ENCODE measurements at regions not wholly inside any gene's neighbourhood (a gene's known extent, or its start where the extent isn't known, plus 50 kb on each side); places are given as distances from the start of the nearest gene placed in this dataset.

GRCh38 chr6:23589811-23590210 lies 536.2 kb upstream of the NRSN1 start:
- Histone ChIP-seq H4K20me1 (ENCODE audit: insufficient read depth, low read length) (no peaks in the 10 kb centered on the region), H3K27ac (ENCODE audit: low read length) (no peak overlapping the region), H3K4me1 (ENCODE audit: insufficient read depth, low read length) (no peaks in the 10 kb centered on the region), H3K4me3 (ENCODE audit: low read depth in 1 of 2, low read length in 2 of 2) (no peak overlapping the region), H3K9ac (ENCODE audit: low read depth, low read length) (no peak overlapping the region), H3K4me2 (ENCODE audit: insufficient read depth, low read length) (no peak overlapping the region), H2AFZ (ENCODE audit: low read depth, low read length) (no peak overlapping the region), H3K27me3 (ENCODE audit: insufficient read depth, low read length, poor library complexity) (no peaks in the 10 kb centered on the region), H3K36me3 (ENCODE audit: insufficient read depth, low read length) (no peaks in the 10 kb centered on the region), H3K79me2 (ENCODE audit: insufficient read depth, low read length) (no peaks in the 10 kb centered on the region), H3K9me3 (ENCODE audit: insufficient read depth, low read length, severe bottlenecking) (no peaks in the 10 kb centered on the region)
- DNase-seq (no peak), ATAC-seq (ENCODE audit: insufficient read depth, low read depth) (no peak)
- TF ChIP-seq CTCF (IDR thresholded peaks at IDR 0.05; ENCODE audit: borderline replicate concordance, extremely low read depth, low read length, poor library complexity, severe bottlenecking) (no peak), EZH2 (IDR thresholded peaks at IDR 0.05; ENCODE audit: borderline replicate concordance, low read depth, low read length, severe bottlenecking) (no peak)

- no peaks in the 10 kb centered on the region for H3K79me2 ChIP-seq (ENCODE audit: insufficient read depth, low read length)
- no peak for ATAC-seq (ENCODE audit: insufficient read depth, low read depth)
- no peak for DNase-seq
- no peaks in the 10 kb centered on the region for H3K4me1 ChIP-seq (ENCODE audit: insufficient read depth, low read length)
- no peak overlapping the region for H3K4me2 ChIP-seq (ENCODE audit: insufficient read depth, low read length)
- no peaks in the 10 kb centered on the region for H3K9me3 ChIP-seq (ENCODE audit: insufficient read depth, low read length, severe bottlenecking)
- TF ChIP-seq CTCF (IDR thresholded peaks at IDR 0.05; ENCODE audit: borderline replicate concordance, extremely low read depth, low read length, poor library complexity, severe bottlenecking) (no peak), EZH2 (IDR thresholded peaks at IDR 0.05; ENCODE audit: borderline replicate concordance, low read depth, low read length, severe bottlenecking) (no peak)
- H3K27ac ChIP-seq (ENCODE audit: low read length) = no peak overlapping the region
- no peaks in the 10 kb centered on the region for H4K20me1 ChIP-seq (ENCODE audit: insufficient read depth, low read length)
- no peaks in the 10 kb centered on the region for H3K36me3 ChIP-seq (ENCODE audit: insufficient read depth, low read length)
- H3K4me3 ChIP-seq (ENCODE audit: low read depth in 1 of 2, low read length in 2 of 2) = no peak overlapping the region
- no peak overlapping the region for H3K9ac ChIP-seq (ENCODE audit: low read depth, low read length)
- no peaks in the 10 kb centered on the region for H3K27me3 ChIP-seq (ENCODE audit: insufficient read depth, low read length, poor library complexity)
- no peak overlapping the region for H2AFZ ChIP-seq (ENCODE audit: low read depth, low read length)
These were observed 535.4 kb upstream of the NRSN1 start for GRCh38 chr6:23590498-23591126.

- H3K9ac ChIP-seq (ENCODE audit: low read depth, low read length) = no peak overlapping the region
- no peaks in the 10 kb centered on the region for H3K79me2 ChIP-seq (ENCODE audit: insufficient read depth, low read length)
- DNase-seq (no peak), ATAC-seq (ENCODE audit: insufficient read depth, low read depth) (no peak)
- no peak overlapping the region for H3K27ac ChIP-seq (ENCODE audit: low read length)
- H3K4me1 ChIP-seq (ENCODE audit: insufficient read depth, low read length) = no peaks in the 10 kb centered on the region
- H3K27me3 ChIP-seq (ENCODE audit: insufficient read depth, low read length, poor library complexity) = no peaks in the 10 kb centered on the region
- no peaks in the 10 kb centered on the region for H4K20me1 ChIP-seq (ENCODE audit: insufficient read depth, low read length)
- no peaks in the 10 kb centered on the region for H3K9me3 ChIP-seq (ENCODE audit: insufficient read depth, low read length, severe bottlenecking)
- no peak overlapping the region for H3K4me2 ChIP-seq (ENCODE audit: insufficient read depth, low read length)
- no peaks in the 10 kb centered on the region for H3K36me3 ChIP-seq (ENCODE audit: insufficient read depth, low read length)
- no peak overlapping the region for H3K4me3 ChIP-seq (ENCODE audit: low read depth in 1 of 2, low read length in 2 of 2)
- TF ChIP-seq CTCF (IDR thresholded peaks at IDR 0.05; ENCODE audit: borderline replicate concordance, extremely low read depth, low read length, poor library complexity, severe bottlenecking) (no peak), EZH2 (IDR thresholded peaks at IDR 0.05; ENCODE audit: borderline replicate concordance, low read depth, low read length, severe bottlenecking) (no peak)
- H2AFZ ChIP-seq (ENCODE audit: low read depth, low read length) = no peak overlapping the region
These were observed 534.3 kb upstream of the NRSN1 start for GRCh38 chr6:23591761-23592160.

All from DND-41 (cell line).